ENCODE measurements at regions not wholly inside any gene's neighbourhood (a gene's known extent, or its start where the extent isn't known, plus 50 kb on each side); places are given as distances from the start of the nearest gene placed in this dataset.

DNA sequence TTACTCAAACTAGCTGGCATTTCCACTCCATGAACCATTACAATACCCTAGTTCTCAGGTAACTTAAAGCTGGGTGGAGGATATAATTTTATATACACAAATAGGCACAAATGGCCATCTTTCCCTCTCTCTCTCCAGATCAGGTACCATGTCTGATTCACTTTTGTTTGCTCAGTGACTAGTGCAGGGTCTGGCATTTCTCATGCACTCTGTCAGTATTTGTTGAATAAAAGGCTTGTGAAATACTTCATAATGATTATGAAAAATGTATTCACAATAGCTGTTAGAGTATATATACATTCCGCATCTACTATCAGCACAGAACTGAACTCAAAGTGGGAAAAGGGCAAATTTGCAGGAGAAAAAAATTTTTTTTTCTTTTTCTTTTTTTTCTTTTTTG is 510.2 kb upstream of the USP24 start:
- H3K9me3 ChIP-seq: no peaks in the 10 kb centered on the region
- H3K4me3 ChIP-seq: no peak overlapping the region
- WGBS, 2 donors (ENCODE audit: low coverage in 1 of 2): 82 to 100% methylated on average over 1 of the region's 1 CpG
- no peak for TF ChIP-seq POLR2AphosphoS5 (IDR thresholded peaks at IDR 0.05)
- no peak for TF ChIP-seq POLR2A (IDR thresholded peaks at IDR 0.05)
- no peak for TF ChIP-seq EP300 (IDR thresholded peaks at IDR 0.05; ENCODE audit: low read depth)
- TF ChIP-seq, protein P1, sequence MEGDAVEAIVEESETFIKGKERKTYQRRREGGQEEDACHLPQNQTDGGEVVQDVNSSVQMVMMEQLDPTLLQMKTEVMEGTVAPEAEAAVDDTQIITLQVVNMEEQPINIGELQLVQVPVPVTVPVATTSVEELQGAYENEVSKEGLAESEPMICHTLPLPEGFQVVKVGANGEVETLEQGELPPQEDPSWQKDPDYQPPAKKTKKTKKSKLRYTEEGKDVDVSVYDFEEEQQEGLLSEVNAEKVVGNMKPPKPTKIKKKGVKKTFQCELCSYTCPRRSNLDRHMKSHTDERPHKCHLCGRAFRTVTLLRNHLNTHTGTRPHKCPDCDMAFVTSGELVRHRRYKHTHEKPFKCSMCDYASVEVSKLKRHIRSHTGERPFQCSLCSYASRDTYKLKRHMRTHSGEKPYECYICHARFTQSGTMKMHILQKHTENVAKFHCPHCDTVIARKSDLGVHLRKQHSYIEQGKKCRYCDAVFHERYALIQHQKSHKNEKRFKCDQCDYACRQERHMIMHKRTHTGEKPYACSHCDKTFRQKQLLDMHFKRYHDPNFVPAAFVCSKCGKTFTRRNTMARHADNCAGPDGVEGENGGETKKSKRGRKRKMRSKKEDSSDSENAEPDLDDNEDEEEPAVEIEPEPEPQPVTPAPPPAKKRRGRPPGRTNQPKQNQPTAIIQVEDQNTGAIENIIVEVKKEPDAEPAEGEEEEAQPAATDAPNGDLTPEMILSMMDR (IDR thresholded peaks at IDR 0.05): no peak
- DNase-seq: no peak
- H3K27me3 ChIP-seq: no peaks in the 10 kb centered on the region
- H3K27ac ChIP-seq: no peak overlapping the region
- in situ Hi-C loops (cut with MboI; ENCODE audit: low pct_ligation_motif_present in 1 of 4, low pct_unique_long_range_greater_than_20kb in 1 of 4, low sequenced_read_pairs in 3 of 4): no loop called here
- intact Hi-C loops (cut with DNase I; ENCODE audit: low total_unique reads): no loop called here
- H3K4me1 ChIP-seq: no peaks in the 10 kb centered on the region
- no peaks in the 10 kb centered on the region for H3K36me3 ChIP-seq

DNA sequence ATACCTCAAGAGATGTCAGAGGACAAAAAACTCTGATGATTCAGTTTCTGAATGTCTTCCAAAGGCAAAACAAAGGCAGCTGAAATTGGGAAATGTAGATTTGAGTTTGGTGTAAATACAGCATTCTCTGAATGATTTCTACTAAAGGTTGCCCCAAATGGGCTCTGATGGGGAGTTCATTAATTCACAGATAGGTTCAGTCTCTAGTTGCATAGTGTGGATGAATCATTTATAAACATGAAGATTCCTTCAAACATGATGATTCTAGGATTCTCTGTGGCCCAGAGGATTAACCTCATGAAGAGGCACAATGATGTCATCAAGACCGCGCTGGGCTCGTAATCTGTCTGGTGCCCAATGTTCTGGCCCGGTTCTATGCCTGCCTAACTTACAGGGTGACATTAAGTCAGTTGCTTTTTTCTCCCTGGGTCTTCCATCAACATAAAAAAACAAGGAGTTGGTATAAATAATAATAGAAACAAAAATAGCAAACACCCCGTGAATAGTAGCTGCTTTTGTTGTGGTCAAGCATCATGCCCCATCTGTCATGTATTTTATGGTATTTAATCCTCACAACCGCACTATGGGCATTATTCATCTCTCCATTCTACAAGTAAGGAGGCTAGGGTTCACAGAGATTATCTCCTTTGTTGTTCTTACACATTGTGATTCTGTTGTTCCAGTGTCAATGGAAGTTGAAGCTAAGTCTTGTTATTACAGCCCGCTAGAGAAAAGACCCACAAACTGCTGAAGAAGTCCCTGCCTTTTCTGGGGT is 509.6 kb upstream of the USP24 start:
- H3K4me3 ChIP-seq: no peak overlapping the region
- peak overlapping the region in 1 of 4 donors; percentile 34 for H3K27ac ChIP-seq
- H3K9me3 ChIP-seq: no peaks in the 10 kb centered on the region
- no peaks in the 10 kb centered on the region for H3K27me3 ChIP-seq
- 87 to 90% methylated on average over 5 to 7 of the region's 7 CpGs for WGBS, 2 donors (ENCODE audit: low coverage in 1 of 2)
- TF ChIP-seq EP300 (IDR thresholded peaks at IDR 0.05; ENCODE audit: low read depth) (no peak), POLR2A (IDR thresholded peaks at IDR 0.05) (no peak), POLR2AphosphoS5 (IDR thresholded peaks at IDR 0.05) (no peak)
- TF ChIP-seq, protein P1 (IDR thresholded peaks at IDR 0.05): no peak
- H3K4me1 ChIP-seq: peaks cover 0 to 3% (median 0%) of the 10 kb centered on the region in 4 donors
- intact Hi-C loops (cut with DNase I; ENCODE audit: low total_unique reads): no loop called here
- in situ Hi-C loops (cut with MboI; ENCODE audit: low pct_ligation_motif_present in 1 of 4, low pct_unique_long_range_greater_than_20kb in 1 of 4, low sequenced_read_pairs in 3 of 4): loop anchor here in 1 of 4 donors (25.0 kb wide), 1 partner anchor 863 kb away; the partner anchor contains the start of gene PLPP3
- H3K36me3 ChIP-seq: no peaks in the 10 kb centered on the region
- DNase-seq: no peak

DNA sequence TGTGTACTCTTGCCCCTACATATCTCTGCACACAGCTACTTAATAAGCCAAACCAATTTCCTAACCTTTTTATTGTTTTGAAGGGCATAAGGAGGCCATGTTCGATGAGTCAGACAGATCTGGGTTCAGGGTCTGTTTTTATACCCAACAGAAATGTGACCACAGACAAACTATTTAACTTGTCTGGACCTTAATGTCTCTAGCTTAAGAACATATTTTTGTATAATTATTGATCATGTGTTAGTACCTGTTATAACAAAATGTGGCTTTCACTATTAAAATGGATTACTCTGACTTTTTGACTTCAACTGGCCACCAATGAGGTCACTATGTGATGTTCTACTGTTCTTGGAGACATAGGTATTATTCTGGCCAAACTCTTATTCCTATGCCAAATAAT is 507.8 kb upstream of the USP24 start:
- in situ Hi-C loops (cut with MboI; ENCODE audit: low pct_ligation_motif_present in 1 of 4, low pct_unique_long_range_greater_than_20kb in 1 of 4, low sequenced_read_pairs in 3 of 4): loop anchor here in 1 of 4 donors (25.0 kb wide), 1 partner anchor 864 kb away; the partner anchor contains the start of gene PLPP3

DNA sequence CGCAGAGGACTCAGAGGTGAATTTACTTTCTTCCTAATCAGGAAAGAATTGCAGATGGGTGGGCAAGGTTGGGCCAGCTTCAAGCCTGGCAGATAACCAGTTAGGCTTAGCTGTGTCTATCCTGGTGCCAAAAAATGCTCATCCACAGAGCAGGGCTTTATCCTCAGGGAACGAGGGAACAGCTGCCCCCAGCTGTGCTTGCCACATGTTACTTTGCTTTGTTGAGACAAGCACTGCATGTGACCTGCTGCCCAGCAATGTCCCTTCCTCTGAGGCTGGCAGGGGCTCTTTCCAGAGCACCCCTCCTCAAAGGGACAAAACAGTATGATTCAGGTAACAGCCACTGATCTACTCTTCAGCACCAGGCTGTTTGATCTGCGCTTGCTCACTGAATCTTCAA is 505.1 kb upstream of the USP24 start:
- Histone ChIP-seq H3K27ac (peak overlapping the region; percentile 48 to 76 (median 64)), H3K27me3 (no peaks in the 10 kb centered on the region), H3K36me3 (no peaks in the 10 kb centered on the region), H3K4me1 (peaks cover 0 to 14% (median 1%) of the 10 kb centered on the region in 4 donors), H3K9me3 (no peaks in the 10 kb centered on the region), H3K4me3 (no peak overlapping the region)
- WGBS, 2 donors (ENCODE audit: low coverage in 1 of 2): 61 to 74% methylated on average over 2 to 3 of the region's 3 CpGs
- TF ChIP-seq POLR2AphosphoS5 (IDR thresholded peaks at IDR 0.05) (peak; percentile 65 to 89 (median 86)), EP300 (IDR thresholded peaks at IDR 0.05; ENCODE audit: low read depth) (no peak)
- DNase-seq: peak; percentile 60
- in situ Hi-C loops (cut with MboI; ENCODE audit: low pct_ligation_motif_present in 1 of 4, low pct_unique_long_range_greater_than_20kb in 1 of 4, low sequenced_read_pairs in 3 of 4): loop anchor here in 1 of 4 donors (25.0 kb wide), 1 partner anchor 867 kb away; the partner anchor contains the start of gene PLPP3
- intact Hi-C loops (cut with DNase I; ENCODE audit: low total_unique reads): no loop called here

More for the DNA sequence above, 507.8 kb upstream of the USP24 start:
- Histone ChIP-seq H3K27me3 (no peaks in the 10 kb centered on the region), H3K36me3 (no peaks in the 10 kb centered on the region), H3K4me3 (no peak overlapping the region), H3K4me1 (peaks cover 0 to 14% (median 1%) of the 10 kb centered on the region in 4 donors), H3K9me3 (no peaks in the 10 kb centered on the region), H3K27ac (no peak overlapping the region)
- no peak for DNase-seq
- TF ChIP-seq POLR2AphosphoS5 (IDR thresholded peaks at IDR 0.05): no peak
- no peak for TF ChIP-seq EP300 (IDR thresholded peaks at IDR 0.05; ENCODE audit: low read depth)
- no peak for TF ChIP-seq POLR2A (IDR thresholded peaks at IDR 0.05)
- TF ChIP-seq, protein P1 (IDR thresholded peaks at IDR 0.05): no peak
- intact Hi-C loops (cut with DNase I; ENCODE audit: low total_unique reads): no loop called here
- WGBS, 2 donors (ENCODE audit: low coverage in 1 of 2): 67 to 89% methylated on average over 1 of the region's 1 CpG
